Osteoblast (primary cell): ENCODE measurements at regions not wholly inside any gene's neighbourhood (a gene's known extent, or its start where the extent isn't known, plus 50 kb on each side); places are given as distances from the start of the nearest gene placed in this dataset.
"Not testable (repeated sequence)": the region's sequence is repeated elsewhere in the genome, so short reads cannot be mapped to it uniquely, and the experiment has no call there.

Experiments used
- DNase-seq: peaks from one replicate; pipeline ENCODE4 v3.0.0; 2011; ENCODE audit warnings: low spot score, mixed read lengths; ENCODE audit not compliant: insufficient read length; ENCODE audit errors: missing footprints
- H2AFZ ChIP-seq: 2 replicates; pipeline ENCODE4 v1.6.0; 2011; ENCODE audit warnings: mild to moderate bottlenecking, low read length
- H3K27ac ChIP-seq: 2 replicates; pipeline ENCODE4 v1.5.1; 2011; ENCODE audit warnings: mild to moderate bottlenecking, low read depth, low read length, moderate library complexity
- H3K27me3 ChIP-seq: 2 replicates; pipeline ENCODE4 v1.6.0; 2012; ENCODE audit warnings: mild to moderate bottlenecking, control low read depth, inconsistent platforms, low read length, moderate library complexity; ENCODE audit not compliant: insufficient read depth
- H3K36me3 ChIP-seq: 2 replicates; pipeline ENCODE4 v1.5.1; 2011; ENCODE audit warnings: mild to moderate bottlenecking, low read length, control low read depth, moderate library complexity; ENCODE audit not compliant: insufficient read depth
- H3K4me1 ChIP-seq: 2 replicates; pipeline ENCODE4 v1.5.1; 2011; ENCODE audit warnings: mild to moderate bottlenecking, low read length, control low read depth, moderate library complexity; ENCODE audit not compliant: insufficient read depth
- H3K4me2 ChIP-seq: 2 replicates; pipeline ENCODE4 v1.6.0; 2011; ENCODE audit warnings: mild to moderate bottlenecking, low read length; ENCODE audit not compliant: insufficient read depth
- H3K4me3 ChIP-seq: fragments of 200-600 bp; sonication (generic); 3 replicates; pipeline ENCODE4 v1.5.1; 2012; ENCODE audit warnings: mild to moderate bottlenecking, low read length, inconsistent platforms; ENCODE audit not compliant: insufficient read depth
- H3K79me2 ChIP-seq: 2 replicates; pipeline ENCODE4 v1.6.0; 2012; ENCODE audit warnings: mild to moderate bottlenecking, low read length, control low read depth, inconsistent platforms; ENCODE audit not compliant: insufficient read depth
- H3K9me3 ChIP-seq: 2 replicates; pipeline ENCODE4 v1.5.1; 2011; ENCODE audit warnings: low read depth, low read length, control low read depth
- H4K20me1 ChIP-seq: 2 replicates; pipeline ENCODE4 v1.6.0; 2012; ENCODE audit warnings: mild to moderate bottlenecking, low read length, control low read depth; ENCODE audit not compliant: insufficient read depth
- CTCF ChIP-seq: IDR thresholded peaks from 2 replicates; pipeline ENCODE4 v1.5.1; 2011; ENCODE audit warnings: mild to moderate bottlenecking, low read depth, low read length, moderate library complexity; ENCODE audit errors: extremely low read depth

GRCh38 chr5:18465833-18466681 lies 831.8 kb downstream of the TAF11L14 start:
- Histone ChIP-seq H3K9me3 (no peaks in the 10 kb centered on the region), H3K4me2 (no peak overlapping the region), H3K27ac (no peak overlapping the region), H3K4me1 (no peaks in the 10 kb centered on the region), H3K36me3 (no peaks in the 10 kb centered on the region), H3K4me3 (no peak overlapping the region), H3K27me3 (no peaks in the 10 kb centered on the region), H4K20me1 (no peaks in the 10 kb centered on the region), H2AFZ (no peak overlapping the region), H3K79me2 (no peaks in the 10 kb centered on the region)
- DNase-seq, result no peak
- peak; percentile 18 for TF ChIP-seq CTCF

GRCh38 chr5:18466731-18467130 lies 832.5 kb downstream of the TAF11L14 start:
- Histone ChIP-seq H3K4me3 (no peak overlapping the region), H3K9me3 (no peaks in the 10 kb centered on the region), H3K4me2 (no peak overlapping the region), H4K20me1 (no peaks in the 10 kb centered on the region), H3K79me2 (no peaks in the 10 kb centered on the region), H3K36me3 (no peaks in the 10 kb centered on the region), H3K4me1 (no peaks in the 10 kb centered on the region), H3K27me3 (no peaks in the 10 kb centered on the region), H3K27ac (no peak overlapping the region), H2AFZ (no peak overlapping the region)
- DNase-seq, result no peak
- no peak for TF ChIP-seq CTCF

GRCh38 chr5:18471791-18472190 lies 837.5 kb downstream of the TAF11L14 start:
- not testable (repeated sequence) for H2AFZ ChIP-seq, H3K79me2 ChIP-seq, H3K36me3 ChIP-seq, H3K27me3 ChIP-seq, H3K4me1 ChIP-seq, H3K4me3 ChIP-seq, H3K27ac ChIP-seq, H4K20me1 ChIP-seq, DNase-seq, H3K9me3 ChIP-seq, H3K4me2 ChIP-seq

- DNase-seq, result no peak
- H3K79me2 ChIP-seq, result no peaks in the 10 kb centered on the region
- no peaks in the 10 kb centered on the region for H4K20me1 ChIP-seq
- no peak for TF ChIP-seq CTCF
- H3K9me3 ChIP-seq, result peaks cover 3% of the 10 kb centered on the region
- H3K36me3 ChIP-seq, result no peaks in the 10 kb centered on the region
- H3K4me3 ChIP-seq, result no peak overlapping the region
- H3K27ac ChIP-seq, result no peak overlapping the region
- no peaks in the 10 kb centered on the region for H3K4me1 ChIP-seq
- no peaks in the 10 kb centered on the region for H3K27me3 ChIP-seq
- H2AFZ ChIP-seq, result no peak overlapping the region
- H3K4me2 ChIP-seq, result no peak overlapping the region
Observed at GRCh38 chr5:18483451-18483850, 849.2 kb downstream of the TAF11L14 start.
